ENCODE measurements at regions not wholly inside any gene's neighbourhood (a gene's known extent, or its start where the extent isn't known, plus 50 kb on each side); places are given as distances from the start of the nearest gene placed in this dataset.

DNA sequence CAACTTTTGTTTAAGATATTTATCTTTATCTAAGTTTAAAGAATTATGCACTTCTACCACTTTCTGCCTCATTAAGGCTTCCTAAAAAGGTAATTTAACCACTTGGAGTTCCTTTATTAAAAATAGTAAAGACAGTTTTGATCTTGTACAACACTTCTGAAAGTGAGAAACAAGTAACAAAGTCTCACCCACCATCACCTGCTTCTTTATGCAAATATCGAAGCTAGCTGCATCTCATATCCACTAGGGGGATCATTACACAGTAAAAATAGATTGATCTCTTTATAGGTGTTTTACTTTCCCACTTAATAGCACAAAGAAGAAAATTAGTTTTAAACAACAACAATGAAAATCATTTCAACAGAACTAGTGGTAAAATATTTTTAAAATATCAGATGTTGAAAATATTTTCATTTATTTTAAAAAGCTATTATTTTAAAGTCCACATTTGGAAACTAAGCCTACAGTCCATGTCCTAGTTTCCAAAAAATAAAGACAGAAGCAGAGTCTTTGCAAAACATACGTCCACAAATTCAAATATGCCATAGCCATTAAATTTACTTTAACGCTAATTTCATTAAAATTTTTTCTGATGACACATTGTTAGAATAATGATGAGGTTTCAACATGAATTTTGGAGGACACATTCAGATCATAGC lies 160.0 kb upstream of the SOX5 start:
- no peaks in the 10 kb centered on the region; the same call in 1 of the 2 replicates for H3K9me3 ChIP-seq (ENCODE audit: control insufficient read depth, insufficient read depth, low read length)
- no TSS peak for BruUV-seq (replicated peaks)
- no peaks in the 10 kb centered on the region for H3K36me3 ChIP-seq (ENCODE audit: control insufficient read depth, insufficient read depth, low read length)
- H4K20me1 ChIP-seq (ENCODE audit: insufficient read depth, low read length), result no peaks in the 10 kb centered on the region
- H3K27ac ChIP-seq (ENCODE audit: insufficient read depth, low read length), result no peak overlapping the region
- in situ Hi-C loops (cut with MboI; ENCODE audit: low sequenced_read_pairs), result loop anchor here (25.0 kb wide), 1 partner anchor 453 kb away; no protein-coding TSS in a partner anchor
- H2BK120ac ChIP-seq (ENCODE audit: low read depth, low read length), result no peak overlapping the region
- no peak overlapping the region for H2BK5ac ChIP-seq (ENCODE audit: low read depth, low read length, poor library complexity, severe bottlenecking)
- H3K4me1 ChIP-seq (ENCODE audit: control insufficient read depth, insufficient read depth, low read length), result peaks cover 2% of the 10 kb centered on the region; the same call in 1 of the 2 replicates
- no peaks in the 10 kb centered on the region for H3K9me1 ChIP-seq (ENCODE audit: insufficient read depth, low read length)
- intact Hi-C loops (cut with micrococcal nuclease), result loop anchor here (2.0 to 10.0 kb wide), 4 partner anchors 453 to 668 kb away; no protein-coding TSS in a partner anchor
- ChIA-PET CTCF (no interaction called here), POLR2A (ENCODE audit: unreplicated experiment) (no interaction called here)
- H3K27me3 ChIP-seq (ENCODE audit: control insufficient read depth, insufficient read depth, low read length), result no peaks in the 10 kb centered on the region
- no peak overlapping the region for H3K56ac ChIP-seq (ENCODE audit: extremely low read depth, insufficient read depth, low read length)
- no peak overlapping the region for H4K5ac ChIP-seq (ENCODE audit: low read depth, low read length)
- ATAC-seq (ENCODE audit: low read depth) (peak; percentile 42; the same call in 1 of the 2 replicates), DNase-seq (peak; percentile 32)
- no peak overlapping the region for H2BK15ac ChIP-seq (ENCODE audit: low read depth, low read length)
- no peak overlapping the region for H4K91ac ChIP-seq (ENCODE audit: insufficient read depth, low read depth, low read length)
- 0 out of 4 replicates have a peak, but pooled peaks cover 0 to 5% of the 10 kb centered on the region in 2 experiments for H3K79me1 ChIP-seq (ENCODE audit: low read depth in 1 of 2, low read length in 2 of 2)
- H2AFZ ChIP-seq (replicated peaks; ENCODE audit: low read length, poor library complexity), result no peak overlapping the region
- H2AK5ac ChIP-seq (ENCODE audit: low read depth, low read length), result no peak overlapping the region
- no peak overlapping the region for H2BK20ac ChIP-seq (ENCODE audit: low read depth, low read length)
- H3K4me2 ChIP-seq (ENCODE audit: low read depth, low read length), result no peak overlapping the region
- H3K23ac ChIP-seq (ENCODE audit: low read depth, low read length), result no peak overlapping the region
- no peak overlapping the region for H3K14ac ChIP-seq (replicated peaks; ENCODE audit: low read depth, low read length)
- no peak overlapping the region for H3K4me3 ChIP-seq (ENCODE audit: insufficient read depth, low read depth, low read length)
- H2AK9ac ChIP-seq (replicated peaks; ENCODE audit: low read depth, low read length, poor library complexity), result no peak overlapping the region
- WGBS, 2 experiments (ENCODE audit: extremely low coverage in 2 of 2, insufficient read length in 1 of 2), result no CpG with 5 or more reads among the region's 3 CpGs
- TF ChIP-seq, protein P1, sequence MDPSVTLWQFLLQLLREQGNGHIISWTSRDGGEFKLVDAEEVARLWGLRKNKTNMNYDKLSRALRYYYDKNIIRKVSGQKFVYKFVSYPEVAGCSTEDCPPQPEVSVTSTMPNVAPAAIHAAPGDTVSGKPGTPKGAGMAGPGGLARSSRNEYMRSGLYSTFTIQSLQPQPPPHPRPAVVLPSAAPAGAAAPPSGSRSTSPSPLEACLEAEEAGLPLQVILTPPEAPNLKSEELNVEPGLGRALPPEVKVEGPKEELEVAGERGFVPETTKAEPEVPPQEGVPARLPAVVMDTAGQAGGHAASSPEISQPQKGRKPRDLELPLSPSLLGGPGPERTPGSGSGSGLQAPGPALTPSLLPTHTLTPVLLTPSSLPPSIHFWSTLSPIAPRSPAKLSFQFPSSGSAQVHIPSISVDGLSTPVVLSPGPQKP (IDR thresholded peaks at IDR 0.05; ENCODE audit: borderline replicate concordance, low read depth, low read length), result no peak
- TF ChIP-seq SMC3 (IDR thresholded peaks at IDR 0.05; ENCODE audit: low read depth, low read length), result peak; percentile 21; the same call in 1 of the 2 replicates
- TF ChIP-seq RFX5 (IDR thresholded peaks at IDR 0.05; ENCODE audit: low read depth, low read length), result no peak
- no peak for TF ChIP-seq RCOR1 (IDR thresholded peaks at IDR 0.05; ENCODE audit: insufficient replicate concordance, low read length)
- TF ChIP-seq RAD21 (IDR thresholded peaks at IDR 0.05; ENCODE audit: low read length), result peak; percentile 54
- no peak for TF ChIP-seq BHLHE40 (IDR thresholded peaks at IDR 0.05; ENCODE audit: low read depth, low read length)
- TF ChIP-seq, protein P2, sequence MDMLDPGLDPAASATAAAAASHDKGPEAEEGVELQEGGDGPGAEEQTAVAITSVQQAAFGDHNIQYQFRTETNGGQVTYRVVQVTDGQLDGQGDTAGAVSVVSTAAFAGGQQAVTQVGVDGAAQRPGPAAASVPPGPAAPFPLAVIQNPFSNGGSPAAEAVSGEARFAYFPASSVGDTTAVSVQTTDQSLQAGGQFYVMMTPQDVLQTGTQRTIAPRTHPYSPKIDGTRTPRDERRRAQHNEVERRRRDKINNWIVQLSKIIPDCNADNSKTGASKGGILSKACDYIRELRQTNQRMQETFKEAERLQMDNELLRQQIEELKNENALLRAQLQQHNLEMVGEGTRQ (IDR thresholded peaks at IDR 0.05; ENCODE audit: low read depth, low read length), result no peak
- no peak for TF ChIP-seq MAZ (IDR thresholded peaks at IDR 0.05; ENCODE audit: borderline replicate concordance, low read depth, low read length)
- TF ChIP-seq, protein P3, sequence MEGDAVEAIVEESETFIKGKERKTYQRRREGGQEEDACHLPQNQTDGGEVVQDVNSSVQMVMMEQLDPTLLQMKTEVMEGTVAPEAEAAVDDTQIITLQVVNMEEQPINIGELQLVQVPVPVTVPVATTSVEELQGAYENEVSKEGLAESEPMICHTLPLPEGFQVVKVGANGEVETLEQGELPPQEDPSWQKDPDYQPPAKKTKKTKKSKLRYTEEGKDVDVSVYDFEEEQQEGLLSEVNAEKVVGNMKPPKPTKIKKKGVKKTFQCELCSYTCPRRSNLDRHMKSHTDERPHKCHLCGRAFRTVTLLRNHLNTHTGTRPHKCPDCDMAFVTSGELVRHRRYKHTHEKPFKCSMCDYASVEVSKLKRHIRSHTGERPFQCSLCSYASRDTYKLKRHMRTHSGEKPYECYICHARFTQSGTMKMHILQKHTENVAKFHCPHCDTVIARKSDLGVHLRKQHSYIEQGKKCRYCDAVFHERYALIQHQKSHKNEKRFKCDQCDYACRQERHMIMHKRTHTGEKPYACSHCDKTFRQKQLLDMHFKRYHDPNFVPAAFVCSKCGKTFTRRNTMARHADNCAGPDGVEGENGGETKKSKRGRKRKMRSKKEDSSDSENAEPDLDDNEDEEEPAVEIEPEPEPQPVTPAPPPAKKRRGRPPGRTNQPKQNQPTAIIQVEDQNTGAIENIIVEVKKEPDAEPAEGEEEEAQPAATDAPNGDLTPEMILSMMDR (conservative IDR thresholded peaks at IDR 0.05; ENCODE audit: low read depth, low read length), result peak; percentile 57
- TF ChIP-seq CHD1 (IDR thresholded peaks at IDR 0.05; ENCODE audit: low read depth, low read length), result no peak
- TF ChIP-seq NFE2L2 (IDR thresholded peaks at IDR 0.05; ENCODE audit: low read depth, low read length), result no peak
- TF ChIP-seq MAFK (IDR thresholded peaks at IDR 0.05; ENCODE audit: low read depth, low read length), result no peak
- no peak for TF ChIP-seq POLR2A (IDR thresholded peaks at IDR 0.05; ENCODE audit: low read depth, low read length)
- H3K4ac ChIP-seq (ENCODE audit: low read depth, low read length), result no peak overlapping the region
- no peak overlapping the region for H3K18ac ChIP-seq (ENCODE audit: low read depth, low read length)
- H3K9ac ChIP-seq (ENCODE audit: low read depth, low read length), result no peak overlapping the region
- no peak overlapping the region for H4K8ac ChIP-seq (ENCODE audit: low read depth in 2 of 2, low read length in 2 of 2)
- dilution Hi-C loops (cut with HindIII; ENCODE audit: low sequenced_read_pairs, unreplicated experiment), result no loop called here

Measured in IMR-90 (cell line).